ENCODE measurements at regions not wholly inside any gene's neighbourhood (a gene's known extent, or its start where the extent isn't known, plus 50 kb on each side); places are given as distances from the start of the nearest gene placed in this dataset.

GRCh38 chr7:35390146-35390545, 136.2 kb upstream of the TBX20 start:
- no peak for DNase-seq (ENCODE audit: low spot score)
- no peak for TF ChIP-seq CTCF (IDR thresholded peaks at IDR 0.05; ENCODE audit: poor library complexity, severe bottlenecking)
- H3K9me3 ChIP-seq (ENCODE audit: severe bottlenecking), result no peaks in the 10 kb centered on the region
- ATAC-seq (ENCODE audit: low read depth), result no peak
- H3K27ac ChIP-seq (ENCODE audit: poor library complexity, severe bottlenecking), result no peak overlapping the region
- no peaks in the 10 kb centered on the region for H3K36me3 ChIP-seq (ENCODE audit: low read depth)
- no peak overlapping the region for H3K4me3 ChIP-seq (ENCODE audit: severe bottlenecking)
- H3K4me1 ChIP-seq (ENCODE audit: insufficient read depth, poor library complexity, severe bottlenecking), result peaks cover 8% of the 10 kb centered on the region
- no peaks in the 10 kb centered on the region for H3K27me3 ChIP-seq (ENCODE audit: insufficient read depth, poor library complexity, severe bottlenecking)

DNA sequence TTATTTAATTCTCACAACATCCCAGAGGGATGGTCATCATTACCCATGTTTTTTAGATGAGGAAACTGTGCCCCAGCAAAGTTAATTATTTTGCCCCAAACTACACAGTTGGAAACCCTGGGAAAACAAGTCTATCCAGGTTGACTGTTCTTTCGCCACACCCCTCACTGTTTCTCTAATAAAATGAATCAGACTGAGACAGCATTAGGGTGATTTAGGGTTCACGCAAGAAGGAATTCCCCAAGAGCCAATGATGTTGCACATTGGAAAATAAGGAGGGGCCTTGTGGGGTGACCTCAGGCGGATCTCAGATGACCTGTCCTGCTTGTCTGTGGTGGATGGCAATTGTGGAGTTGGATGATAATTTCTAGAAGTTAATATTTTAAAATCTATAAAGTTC, 135.7 kb upstream of the TBX20 start:
- no peak for DNase-seq (ENCODE audit: low spot score)
- no peaks in the 10 kb centered on the region for H3K9me3 ChIP-seq (ENCODE audit: severe bottlenecking)
- peak; percentile 70 for ATAC-seq (ENCODE audit: low read depth)
- H3K27me3 ChIP-seq (ENCODE audit: insufficient read depth, poor library complexity, severe bottlenecking), result no peaks in the 10 kb centered on the region
- H3K4me3 ChIP-seq (ENCODE audit: severe bottlenecking), result no peak overlapping the region
- no peaks in the 10 kb centered on the region for H3K36me3 ChIP-seq (ENCODE audit: low read depth)
- H3K27ac ChIP-seq (ENCODE audit: poor library complexity, severe bottlenecking), result no peak overlapping the region
- no peak for TF ChIP-seq CTCF (IDR thresholded peaks at IDR 0.05; ENCODE audit: poor library complexity, severe bottlenecking)
- peaks cover 8% of the 10 kb centered on the region for H3K4me1 ChIP-seq (ENCODE audit: insufficient read depth, poor library complexity, severe bottlenecking)

GRCh38 chr7:35386816-35387706, 133.2 kb upstream of the TBX20 start:
- no peak for TF ChIP-seq CTCF (IDR thresholded peaks at IDR 0.05; ENCODE audit: poor library complexity, severe bottlenecking)
- Histone ChIP-seq H3K36me3 (ENCODE audit: low read depth) (no peaks in the 10 kb centered on the region), H3K27ac (ENCODE audit: poor library complexity, severe bottlenecking) (no peak overlapping the region), H3K4me3 (ENCODE audit: severe bottlenecking) (no peak overlapping the region), H3K9me3 (ENCODE audit: severe bottlenecking) (no peaks in the 10 kb centered on the region), H3K4me1 (ENCODE audit: insufficient read depth, poor library complexity, severe bottlenecking) (peaks cover 8% of the 10 kb centered on the region), H3K27me3 (ENCODE audit: insufficient read depth, poor library complexity, severe bottlenecking) (no peaks in the 10 kb centered on the region)
- DNase-seq (ENCODE audit: low spot score), result no peak
- ATAC-seq (ENCODE audit: low read depth), result no peak

GRCh38 chr7:35386082-35386815, 132.3 kb upstream of the TBX20 start:
- DNase-seq (ENCODE audit: low spot score) (no peak), ATAC-seq (ENCODE audit: low read depth) (no peak)
- Histone ChIP-seq H3K4me1 (ENCODE audit: insufficient read depth, poor library complexity, severe bottlenecking) (peaks cover 8% of the 10 kb centered on the region), H3K9me3 (ENCODE audit: severe bottlenecking) (no peaks in the 10 kb centered on the region), H3K27me3 (ENCODE audit: insufficient read depth, poor library complexity, severe bottlenecking) (no peaks in the 10 kb centered on the region), H3K4me3 (ENCODE audit: severe bottlenecking) (no peak overlapping the region), H3K36me3 (ENCODE audit: low read depth) (no peaks in the 10 kb centered on the region), H3K27ac (ENCODE audit: poor library complexity, severe bottlenecking) (no peak overlapping the region)
- no peak for TF ChIP-seq CTCF (IDR thresholded peaks at IDR 0.05; ENCODE audit: poor library complexity, severe bottlenecking)
